ENCODE measurements at regions not wholly inside any gene's neighbourhood (a gene's known extent, or its start where the extent isn't known, plus 50 kb on each side); places are given as distances from the start of the nearest gene placed in this dataset.

DNA sequence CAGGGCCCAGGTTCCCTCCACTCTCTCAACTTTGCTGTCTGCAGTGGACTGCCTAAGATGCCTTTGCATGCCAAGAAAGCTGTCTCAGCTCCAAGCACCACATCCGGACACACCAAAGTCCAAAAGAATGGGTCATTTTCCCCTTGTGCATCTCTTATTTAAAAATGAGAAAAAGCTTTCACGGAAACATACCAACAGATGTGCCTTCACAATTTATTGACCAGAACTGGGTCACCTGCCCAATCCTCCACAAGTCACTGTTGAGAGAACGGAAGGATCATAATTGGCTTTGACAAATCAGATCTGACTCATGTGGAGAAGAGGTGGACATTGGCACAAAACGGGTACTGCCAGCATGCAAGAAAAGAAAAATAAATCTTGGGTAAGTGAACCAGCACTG is 258.3 kb downstream of the SNX13 start:
- in situ Hi-C loops (cut with HindIII; ENCODE audit: low pct_unique_long_range_greater_than_20kb, low sequenced_read_pairs): no loop called here
- peak; percentile 7 for DNase-seq (ENCODE audit: low read depth)

DNA sequence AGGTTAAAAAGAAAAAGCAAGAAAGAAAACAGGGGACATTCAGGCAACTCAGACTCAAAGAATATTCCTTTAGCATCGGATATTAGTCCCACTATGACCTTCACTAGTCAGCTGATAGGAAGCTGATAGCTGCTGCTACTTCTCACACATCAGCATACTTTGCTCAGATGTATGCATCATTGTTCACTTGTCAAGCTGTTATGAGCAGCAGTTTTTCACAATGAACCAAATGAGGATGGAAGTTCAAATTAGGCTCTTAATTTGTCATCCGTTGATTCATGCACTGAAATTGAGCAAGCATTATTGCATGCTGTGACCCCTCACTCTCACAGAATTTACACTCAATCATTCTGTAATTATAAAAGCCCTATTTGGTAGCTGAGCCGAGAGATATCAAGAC is 257.7 kb downstream of the SNX13 start:
- no peak for DNase-seq (ENCODE audit: low read depth)
- in situ Hi-C loops (cut with HindIII; ENCODE audit: low pct_unique_long_range_greater_than_20kb, low sequenced_read_pairs): no loop called here

DNA sequence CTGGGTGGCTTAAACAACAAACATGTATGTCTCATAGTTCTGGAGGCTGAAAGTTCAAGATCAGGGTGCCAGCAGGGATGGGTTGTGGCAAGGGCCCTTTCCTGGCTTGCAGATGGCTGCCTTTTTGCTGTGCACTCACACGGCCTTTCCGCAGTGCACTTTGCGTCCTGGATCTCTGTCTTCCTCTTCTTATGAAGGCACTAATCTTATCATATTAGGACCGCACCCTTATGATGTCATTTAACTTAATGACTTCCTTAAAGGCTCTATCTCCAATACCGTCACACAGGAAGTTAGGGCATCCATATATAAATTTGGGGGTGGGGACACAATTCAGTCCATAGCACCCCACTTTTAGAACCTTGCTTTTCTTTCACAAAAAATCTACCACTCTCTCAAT is 255.2 kb downstream of the SNX13 start:
- in situ Hi-C loops (cut with HindIII; ENCODE audit: low pct_unique_long_range_greater_than_20kb, low sequenced_read_pairs): no loop called here

DNA sequence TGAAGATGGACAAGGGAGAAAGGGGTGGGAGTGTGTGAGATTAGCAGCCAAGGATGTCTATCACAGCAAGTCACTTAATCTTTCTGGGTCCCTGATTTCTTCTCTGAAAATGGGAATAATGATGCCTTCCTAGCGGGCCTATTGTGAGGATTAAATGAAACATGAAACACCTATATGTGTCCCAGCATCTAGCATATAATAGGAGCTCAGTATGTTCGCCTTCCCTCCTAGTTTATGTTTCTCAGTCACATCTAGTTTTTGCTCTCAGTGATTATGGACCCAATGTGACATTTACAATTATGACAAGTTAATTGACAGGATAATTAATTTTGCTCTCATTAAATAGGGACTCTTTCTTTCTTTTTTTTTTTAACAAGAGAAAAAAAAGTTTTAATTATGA is 252.9 kb downstream of the SNX13 start:
- in situ Hi-C loops (cut with HindIII; ENCODE audit: low pct_unique_long_range_greater_than_20kb, low sequenced_read_pairs): no loop called here
- no peak for DNase-seq (ENCODE audit: low read depth)

More for the DNA sequence above, 255.2 kb downstream of the SNX13 start:
- DNase-seq (ENCODE audit: low read depth): no peak

DNA sequence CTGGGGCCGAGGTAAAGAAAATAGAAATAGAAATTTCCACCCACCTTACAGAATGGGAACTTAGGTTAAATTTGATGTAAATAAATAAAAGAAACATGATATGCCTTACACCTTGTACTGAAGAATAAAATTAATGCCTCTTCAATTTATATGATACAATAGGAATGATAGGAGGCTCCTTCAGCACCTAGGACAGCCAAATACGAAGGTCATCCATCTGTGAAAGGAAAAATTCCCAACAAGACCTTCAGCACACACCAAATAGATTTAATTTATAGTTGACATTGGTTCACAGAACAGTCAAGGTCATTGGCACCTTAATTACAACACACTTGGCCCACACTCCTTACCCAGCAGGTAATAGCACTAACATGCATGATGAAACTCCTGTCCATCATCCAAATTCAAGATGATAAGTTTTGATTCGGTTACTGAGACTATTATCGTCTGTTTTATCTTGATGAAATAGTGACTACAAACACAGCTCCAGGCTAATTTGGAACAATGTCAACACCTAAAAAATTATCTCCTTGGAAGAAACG is 250.9 kb downstream of the SNX13 start:
- DNase-seq (ENCODE audit: low read depth): no peak
- in situ Hi-C loops (cut with HindIII; ENCODE audit: low pct_unique_long_range_greater_than_20kb, low sequenced_read_pairs): no loop called here

DNA sequence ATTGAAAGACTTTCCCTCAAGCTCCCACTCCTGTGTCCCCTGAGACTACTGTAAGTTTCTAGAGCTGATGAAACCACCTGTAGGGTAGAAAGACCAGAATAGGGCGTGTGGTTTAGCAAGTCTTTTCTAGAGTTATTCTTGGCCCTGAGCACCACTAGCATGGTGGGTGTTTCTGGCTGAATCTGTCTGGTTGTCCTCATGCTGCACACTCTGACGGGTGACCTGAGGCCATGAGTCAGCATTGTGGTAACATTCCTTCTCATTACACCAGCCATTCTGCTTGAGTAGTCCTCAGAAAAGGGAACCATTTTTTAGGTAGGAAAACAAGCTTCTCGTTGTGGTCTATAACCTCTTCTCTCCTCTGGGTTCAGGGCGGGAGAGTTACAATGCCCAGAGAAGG is 250.3 kb downstream of the SNX13 start:
- in situ Hi-C loops (cut with HindIII; ENCODE audit: low pct_unique_long_range_greater_than_20kb, low sequenced_read_pairs): no loop called here
- peak; percentile 77 for DNase-seq (ENCODE audit: low read depth)

DNA sequence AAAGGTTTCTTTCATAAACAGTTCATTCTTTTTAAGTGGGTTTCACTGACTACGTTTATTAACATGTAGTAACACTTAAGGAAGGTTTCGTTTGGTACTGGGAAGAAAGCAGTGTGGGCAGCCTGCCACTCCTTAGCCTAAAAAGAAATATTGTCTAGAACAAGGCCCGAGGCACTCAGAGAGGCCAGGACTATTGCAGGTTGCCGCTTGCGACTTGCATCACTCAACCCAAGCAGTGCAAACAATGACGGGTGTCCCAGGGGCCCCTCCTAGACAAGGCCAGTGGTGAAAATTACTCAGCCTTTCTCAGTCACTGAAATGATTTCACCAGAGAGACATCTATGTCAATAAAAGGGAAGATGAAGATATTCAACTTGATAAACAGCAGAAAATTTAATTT is 243.9 kb downstream of the SNX13 start:
- peak; percentile 68 for DNase-seq (ENCODE audit: low read depth)
- in situ Hi-C loops (cut with HindIII; ENCODE audit: low pct_unique_long_range_greater_than_20kb, low sequenced_read_pairs): no loop called here

DNA sequence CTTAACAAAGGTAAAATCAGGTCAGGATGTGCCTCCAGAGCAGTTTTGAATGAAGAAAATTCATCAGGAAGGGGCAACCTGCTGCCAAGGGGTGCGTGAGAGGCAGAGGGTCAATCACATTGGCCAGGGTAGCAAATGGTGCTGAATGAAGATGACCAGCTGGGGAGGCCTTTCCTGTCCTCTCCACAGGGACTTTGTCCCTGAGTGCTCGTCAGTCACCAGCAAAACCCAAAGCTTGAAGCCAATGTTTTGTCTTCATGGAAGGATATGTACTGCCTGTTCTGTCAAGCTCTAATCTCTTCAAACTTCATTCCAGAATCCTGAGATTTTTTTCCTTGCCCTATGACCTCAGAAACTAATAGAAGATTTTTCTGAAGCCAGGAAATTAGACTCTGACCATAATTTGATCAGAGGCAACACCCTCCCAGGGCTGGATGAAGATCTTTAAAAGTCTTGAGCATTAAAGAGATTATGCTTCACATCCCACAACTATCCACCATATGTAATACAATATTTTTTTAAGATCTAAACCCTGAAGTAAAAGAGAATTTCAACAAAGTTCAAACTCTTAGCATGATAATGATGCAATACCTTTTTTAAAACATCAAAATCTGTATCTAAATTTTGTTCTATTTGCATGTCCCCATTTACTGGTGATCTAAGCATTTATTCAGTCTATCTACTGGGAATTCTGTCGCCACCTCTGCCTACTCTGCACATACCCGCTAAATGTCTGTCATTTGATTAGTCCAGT is 243.0 kb downstream of the SNX13 start:
- DNase-seq (ENCODE audit: low read depth): no peak
- in situ Hi-C loops (cut with HindIII; ENCODE audit: low pct_unique_long_range_greater_than_20kb, low sequenced_read_pairs): no loop called here

DNA sequence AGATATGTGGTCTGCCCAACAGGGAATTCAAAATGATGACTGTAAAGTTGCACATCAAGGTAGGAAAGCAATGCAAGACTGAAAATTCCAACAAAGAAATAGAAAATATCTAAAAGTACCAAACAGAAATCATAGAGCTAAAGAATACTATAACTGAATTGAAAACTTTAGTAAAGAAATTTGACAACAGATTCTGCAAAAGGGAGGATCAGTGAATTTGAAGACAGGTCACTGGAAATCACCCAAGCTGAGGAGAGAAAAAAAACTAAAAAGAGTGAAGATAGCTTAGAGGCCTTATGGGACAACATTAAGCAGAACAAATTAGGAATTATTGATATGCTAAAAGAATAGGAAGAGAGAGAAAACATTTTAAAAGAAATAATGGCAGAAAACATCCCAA is 240.6 kb downstream of the SNX13 start:
- no peak for DNase-seq (ENCODE audit: low read depth)
- in situ Hi-C loops (cut with HindIII; ENCODE audit: low pct_unique_long_range_greater_than_20kb, low sequenced_read_pairs): no loop called here

DNA sequence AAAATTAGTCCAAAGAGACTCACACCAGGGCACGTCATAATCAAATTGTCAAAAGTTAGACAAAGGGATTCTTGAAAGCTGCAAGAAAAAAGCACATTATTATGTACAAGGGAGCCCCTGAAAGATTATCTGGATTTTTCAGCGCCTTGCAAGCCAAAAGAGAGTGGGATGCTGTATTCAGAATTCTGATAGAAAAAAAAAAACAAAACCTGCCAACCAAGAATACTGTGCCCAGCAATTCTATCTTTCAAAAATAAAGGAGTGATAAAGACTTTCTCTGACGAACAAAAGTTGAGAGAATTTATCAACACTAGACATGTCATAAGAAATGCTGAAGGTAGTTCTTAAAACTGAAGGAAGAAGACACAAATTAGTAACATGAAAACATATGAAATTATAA is 240.2 kb downstream of the SNX13 start:
- in situ Hi-C loops (cut with HindIII; ENCODE audit: low pct_unique_long_range_greater_than_20kb, low sequenced_read_pairs): no loop called here
- no peak for DNase-seq (ENCODE audit: low read depth)

DNA sequence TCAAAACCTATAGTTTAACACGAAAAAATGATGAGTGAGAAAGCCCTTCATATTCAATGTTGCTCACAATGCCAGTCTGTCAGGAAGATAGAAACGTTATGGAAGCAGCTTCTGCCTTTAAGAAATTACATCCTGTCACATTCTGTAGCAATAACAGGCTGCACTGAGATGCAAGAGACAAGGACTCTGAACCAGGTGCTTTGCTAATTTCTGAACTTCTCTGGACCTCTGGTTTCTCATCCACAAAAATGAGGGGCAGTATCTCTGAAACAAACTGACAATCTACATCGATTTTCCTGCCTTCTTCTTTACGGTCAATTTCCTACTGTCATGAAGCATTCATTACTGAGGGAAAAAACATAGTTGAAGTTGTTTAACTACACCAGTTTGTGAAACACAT is 234.0 kb downstream of the SNX13 start:
- in situ Hi-C loops (cut with HindIII; ENCODE audit: low pct_unique_long_range_greater_than_20kb, low sequenced_read_pairs): no loop called here
- no peak for DNase-seq (ENCODE audit: low read depth)

DNA sequence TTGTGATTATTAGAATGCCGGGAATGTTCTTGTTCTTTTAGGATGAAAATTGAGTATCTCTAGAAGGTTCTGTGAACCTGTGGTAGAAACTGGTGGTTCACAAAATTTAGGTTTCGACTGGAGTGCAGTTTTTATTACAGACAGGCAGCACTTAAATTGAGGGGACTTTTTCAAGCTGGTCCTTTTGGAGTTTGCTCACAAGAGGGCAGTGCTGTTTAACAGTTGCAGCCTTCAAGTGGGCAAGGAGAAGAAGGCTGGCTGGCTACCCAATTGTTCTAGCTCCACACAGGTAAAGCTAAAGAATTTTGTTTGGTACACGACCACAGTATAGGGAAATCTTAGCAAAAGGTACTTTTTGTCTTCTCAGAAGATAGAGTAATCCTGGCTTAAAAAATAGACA is 233.6 kb downstream of the SNX13 start:
- in situ Hi-C loops (cut with HindIII; ENCODE audit: low pct_unique_long_range_greater_than_20kb, low sequenced_read_pairs): no loop called here
- DNase-seq (ENCODE audit: low read depth): peak; percentile 49

DNA sequence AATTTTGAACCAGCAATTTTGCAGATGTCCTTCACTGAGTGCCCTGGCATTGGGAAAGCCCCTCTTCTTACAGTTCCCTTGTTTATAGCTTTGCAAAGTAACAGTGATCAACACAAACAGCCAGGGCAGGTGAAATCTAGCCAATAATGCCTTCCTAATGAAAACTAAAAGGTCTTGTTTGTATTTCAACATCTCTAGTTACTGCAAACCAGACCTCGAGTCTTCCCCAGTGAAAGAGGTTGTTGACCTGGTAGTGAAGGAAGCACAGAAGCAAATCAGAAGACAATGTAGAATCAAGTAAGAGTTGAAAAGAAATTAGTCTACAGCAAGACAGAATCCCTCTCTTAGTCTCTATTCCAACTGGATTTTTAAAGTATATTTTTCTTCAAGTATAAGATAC is 231.2 kb downstream of the SNX13 start:
- in situ Hi-C loops (cut with HindIII; ENCODE audit: low pct_unique_long_range_greater_than_20kb, low sequenced_read_pairs): no loop called here
- no peak for DNase-seq (ENCODE audit: low read depth)

DNA sequence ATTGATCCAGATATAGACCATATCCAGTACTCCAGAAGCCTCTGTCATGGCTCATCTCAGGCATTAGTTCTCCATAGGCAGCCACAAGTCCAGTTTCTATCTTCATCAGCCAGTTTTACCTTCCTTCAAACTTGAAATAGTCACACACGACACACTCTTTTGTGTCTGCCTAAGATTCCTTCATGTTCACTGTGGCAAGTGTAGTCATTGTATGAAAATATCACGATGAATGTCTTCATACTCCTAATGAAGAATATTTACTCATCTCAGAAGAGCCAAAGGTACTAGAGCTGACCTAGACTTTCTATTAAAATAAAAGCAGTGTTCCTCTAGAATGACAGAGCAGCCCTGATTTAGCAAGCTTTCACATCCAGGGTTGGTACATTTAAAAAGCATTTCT is 230.7 kb downstream of the SNX13 start:
- in situ Hi-C loops (cut with HindIII; ENCODE audit: low pct_unique_long_range_greater_than_20kb, low sequenced_read_pairs): no loop called here
- no peak for DNase-seq (ENCODE audit: low read depth)

DNA sequence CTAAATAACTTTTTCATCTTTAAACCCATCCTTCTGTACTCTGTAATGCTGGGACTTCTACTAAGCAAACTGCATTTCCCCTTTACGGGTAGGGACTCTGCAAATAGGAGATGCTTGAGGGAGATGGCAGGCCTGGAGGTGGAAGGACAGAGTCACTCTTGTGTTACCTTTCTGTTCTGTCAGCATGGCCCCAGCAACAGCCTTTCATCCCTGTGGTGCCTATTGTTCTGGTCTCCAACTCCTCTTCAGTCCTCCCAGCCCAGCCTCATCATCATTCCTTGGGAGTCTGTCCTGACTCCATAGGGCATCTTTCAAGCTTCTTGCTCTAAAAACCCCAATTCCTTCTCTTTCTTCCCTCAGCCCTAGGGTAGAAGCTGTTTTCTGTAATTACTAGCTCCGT is 230.0 kb downstream of the SNX13 start:
- DNase-seq (ENCODE audit: low read depth): no peak
- in situ Hi-C loops (cut with HindIII; ENCODE audit: low pct_unique_long_range_greater_than_20kb, low sequenced_read_pairs): no loop called here

DNA sequence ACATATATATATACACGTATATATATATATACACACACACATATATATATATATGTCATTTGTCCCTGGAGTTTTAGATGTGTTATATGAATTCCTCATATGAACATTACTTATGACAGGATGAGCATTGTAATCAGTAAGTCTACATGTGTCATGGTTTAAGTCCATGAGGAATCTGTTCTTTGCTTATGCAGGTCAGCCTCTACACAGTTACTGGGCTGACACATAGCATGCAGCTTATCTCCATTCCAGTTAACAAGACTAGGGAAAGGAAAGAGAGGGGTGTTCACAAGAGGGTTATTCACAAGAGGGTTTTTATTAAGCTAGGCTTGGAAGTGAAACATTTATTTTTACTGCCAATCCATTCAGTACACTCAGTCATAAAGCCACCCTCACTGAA is 226.7 kb downstream of the SNX13 start:
- in situ Hi-C loops (cut with HindIII; ENCODE audit: low pct_unique_long_range_greater_than_20kb, low sequenced_read_pairs): no loop called here
- no peak for DNase-seq (ENCODE audit: low read depth)

DNA sequence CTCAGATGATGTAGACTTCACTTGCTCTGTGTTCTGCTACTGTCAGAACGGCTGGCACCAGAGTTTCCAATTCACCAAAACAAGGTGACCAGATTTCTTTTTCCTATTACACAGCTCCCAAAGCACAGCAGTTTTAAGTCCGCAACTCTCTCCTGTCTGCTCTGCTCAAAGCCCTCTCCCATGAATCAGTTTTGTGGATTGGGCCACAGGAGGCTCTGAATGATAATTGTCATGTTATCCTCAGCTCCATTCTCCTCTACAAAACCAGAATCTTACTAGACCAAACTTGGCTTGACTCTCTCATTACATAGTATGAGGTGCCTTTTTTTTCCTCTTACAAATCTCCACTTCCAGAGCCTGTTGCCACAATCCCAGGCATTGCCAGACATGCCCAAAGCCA is 223.5 kb downstream of the SNX13 start:
- no peak for DNase-seq (ENCODE audit: low read depth)
- in situ Hi-C loops (cut with HindIII; ENCODE audit: low pct_unique_long_range_greater_than_20kb, low sequenced_read_pairs): no loop called here

DNA sequence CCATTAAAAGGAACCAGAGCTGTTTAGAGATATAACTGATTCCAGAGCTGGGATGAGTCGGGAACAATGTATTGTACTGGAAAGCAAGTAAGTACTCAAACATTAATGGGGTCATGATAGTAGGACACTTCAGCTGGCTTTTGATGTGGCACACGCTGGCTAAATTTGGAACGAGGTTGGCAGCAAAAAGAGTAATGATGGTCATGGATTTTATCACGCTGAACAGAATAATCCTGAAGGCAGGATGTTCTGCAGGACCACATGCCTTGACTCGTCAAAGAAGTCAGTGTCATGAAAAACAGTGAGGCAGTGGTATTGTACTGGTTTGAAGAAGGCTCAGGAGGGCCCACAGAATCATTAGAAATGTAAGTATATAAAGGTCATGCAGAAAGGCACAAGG is 220.3 kb downstream of the SNX13 start:
- in situ Hi-C loops (cut with HindIII; ENCODE audit: low pct_unique_long_range_greater_than_20kb, low sequenced_read_pairs): no loop called here

DNA sequence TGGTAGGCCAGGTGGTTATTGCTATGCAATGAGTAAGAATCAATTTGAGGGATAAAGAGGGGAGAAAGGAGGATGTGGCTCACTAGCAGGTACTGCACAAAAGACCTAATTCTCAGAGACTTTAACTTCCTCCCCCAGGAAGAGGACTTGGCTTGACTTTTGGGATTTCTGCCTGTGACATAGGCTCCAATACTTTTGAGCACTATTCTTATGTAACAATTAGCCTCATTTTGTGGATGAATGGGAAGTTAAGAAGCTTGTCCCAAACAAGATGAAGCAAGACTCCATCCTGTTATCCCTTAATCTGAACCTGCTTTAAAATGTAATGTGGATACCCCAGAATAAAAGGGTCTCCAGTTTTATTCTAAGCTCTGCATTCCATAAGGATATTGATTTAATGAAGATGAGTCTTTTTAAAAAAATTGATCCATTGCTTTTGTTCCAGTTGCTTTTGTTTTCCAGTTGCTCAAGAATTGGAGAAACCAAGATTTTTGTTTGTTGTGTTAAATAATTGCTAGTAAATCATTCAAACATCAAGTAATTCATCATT is 218.5 kb downstream of the SNX13 start:
- in situ Hi-C loops (cut with HindIII; ENCODE audit: low pct_unique_long_range_greater_than_20kb, low sequenced_read_pairs): no loop called here
- DNase-seq (ENCODE audit: low read depth): no peak

More for the DNA sequence above, 220.3 kb downstream of the SNX13 start:
- no peak for DNase-seq (ENCODE audit: low read depth)

DNA sequence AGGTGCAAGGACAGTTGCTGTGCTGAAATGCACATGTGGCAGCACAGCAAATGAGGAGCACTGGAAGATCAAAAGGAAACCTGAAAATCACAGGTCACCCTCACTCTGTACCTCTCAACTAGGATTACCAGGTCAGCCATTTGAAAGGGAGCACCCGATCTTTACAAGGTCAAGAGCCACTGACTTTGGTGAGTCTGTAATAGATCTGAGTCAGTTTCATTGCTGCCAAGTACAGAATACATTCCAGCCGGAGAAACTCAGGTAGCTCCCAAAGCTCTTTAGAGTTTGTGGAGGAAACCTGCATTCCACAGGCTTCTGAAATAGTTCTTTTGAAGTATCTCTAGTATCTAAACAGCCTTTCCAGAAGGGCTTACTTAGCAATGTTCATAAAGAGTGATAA is 217.5 kb downstream of the SNX13 start:
- in situ Hi-C loops (cut with HindIII; ENCODE audit: low pct_unique_long_range_greater_than_20kb, low sequenced_read_pairs): no loop called here
- DNase-seq (ENCODE audit: low read depth): no peak
